GM23338 (cell line): ENCODE measurements at regions not wholly inside any gene's neighbourhood (a gene's known extent, or its start where the extent isn't known, plus 50 kb on each side); places are given as distances from the start of the nearest gene placed in this dataset.
A peak's percentile ranks its signal among the peaks of the same experiment; 100 is the strongest.

Experiments used
- ATAC-seq: fragments of 200-7000 bp; cut with Tn5 transposase; 3 replicates; pipeline ENCODE4 v1.9.1; 2020
- DNase-seq: peaks from one replicate; pipeline ENCODE4 v3.0.0-alpha.2; 2015; ENCODE audit warnings: low spot score
- H2AFZ ChIP-seq: fragments of 200-600 bp; sonication (generic); 2 replicates; pipeline ENCODE4 v1.8.0; 2016; ENCODE audit warnings: antibody characterized with exemption, mild to moderate bottlenecking, moderate library complexity
- H3F3A ChIP-seq: fragments of 200-600 bp; sonication (generic); replicated peaks from 2 replicates; pipeline ENCODE4 v1.8.0; 2017; ENCODE audit warnings: antibody characterized with exemption, mixed run types, low read depth
- H3K27ac ChIP-seq: fragments of 200-600 bp; sonication (generic); 2 replicates; pipeline ENCODE4 v1.6.1; 2016; ENCODE audit warnings: low read depth
- H3K27me3 ChIP-seq: fragments of 200-600 bp; sonication (generic); 2 replicates; pipeline ENCODE4 v1.8.0; 2016; ENCODE audit warnings: mild to moderate bottlenecking, mixed run types, moderate library complexity; ENCODE audit not compliant: insufficient read depth
- H3K36me3 ChIP-seq: fragments of 200-600 bp; sonication (generic); 2 replicates; pipeline ENCODE4 v1.8.0; 2016; ENCODE audit warnings: mild to moderate bottlenecking; ENCODE audit not compliant: insufficient read depth
- H3K4me1 ChIP-seq: fragments of 200-600 bp; sonication (generic); 2 replicates; pipeline ENCODE4 v1.8.0; 2016; ENCODE audit warnings: mild to moderate bottlenecking, moderate library complexity; ENCODE audit not compliant: insufficient read depth
- H3K4me2 ChIP-seq: fragments of 200-600 bp; sonication (generic); 2 replicates; pipeline ENCODE4 v1.7.1; 2017; ENCODE audit warnings: mixed run types
- H3K4me3 ChIP-seq: fragments of 200-600 bp; sonication (generic); 2 replicates; pipeline ENCODE4 v1.6.1; 2016; ENCODE audit warnings: mixed run types
- H3K79me2 ChIP-seq: fragments of 200-600 bp; sonication (generic); replicated peaks from 2 replicates; pipeline ENCODE4 v1.8.0; 2017; ENCODE audit warnings: mild to moderate bottlenecking; ENCODE audit not compliant: insufficient read depth
- H3K9me2 ChIP-seq: fragments of 200-600 bp; sonication (generic); 2 replicates; pipeline ENCODE4 v1.8.0; 2017; ENCODE audit not compliant: insufficient read depth
- H4K20me1 ChIP-seq: fragments of 200-600 bp; sonication (generic); replicated peaks from 2 replicates; pipeline ENCODE4 v1.8.0; 2017; ENCODE audit warnings: mild to moderate bottlenecking; ENCODE audit not compliant: insufficient read depth
- H3K27ac Mint-ChIP-seq: 2 replicates; pipeline ENCODE4 v1.8.0; 2020; ENCODE audit warnings: inconsistent platforms, mild to moderate bottlenecking, moderate library complexity, mixed read lengths
- H3K27me3 Mint-ChIP-seq: 3 replicates; pipeline ENCODE4 v1.8.0; 2022; ENCODE audit warnings: low read depth, mild to moderate bottlenecking, moderate library complexity, mixed read lengths, inconsistent platforms; ENCODE audit not compliant: insufficient read depth, poor library complexity
- H3K36me3 Mint-ChIP-seq: 3 replicates; pipeline ENCODE4 v1.8.0; 2021; ENCODE audit warnings: low read depth, mild to moderate bottlenecking, inconsistent platforms, moderate library complexity, mixed read lengths
- H3K4me1 Mint-ChIP-seq: 3 replicates; pipeline ENCODE4 v1.8.0; 2020; ENCODE audit warnings: mild to moderate bottlenecking, inconsistent platforms, mixed read lengths
- H3K4me3 Mint-ChIP-seq: 3 replicates; pipeline ENCODE4 v1.8.0; 2021; ENCODE audit warnings: moderate library complexity, mild to moderate bottlenecking, inconsistent platforms, mixed read lengths
- H3K9me3 Mint-ChIP-seq: 3 replicates; pipeline ENCODE4 v1.8.0; 2020; ENCODE audit warnings: moderate library complexity, mild to moderate bottlenecking, inconsistent platforms, mixed read lengths
- CREB1 ChIP-seq: fragments of 250-450 bp; sonication (Bioruptor Pico); IDR thresholded peaks from 2 replicates; pipeline ENCODE4 v1.5.0; 2020; ENCODE audit warnings: low read depth, mild to moderate bottlenecking, moderate library complexity
- CTCF ChIP-seq, 2 experiments: fragments of 200-600 bp in 1 of 2; sonication (generic) in 1 of 2; conservative IDR thresholded peaks; 2 replicates each; pipeline versions ENCODE4 v1.5.1 to v1.6.1; 2016 to 2017; ENCODE audit warnings: antibody characterized with exemption in 2 of 2, low read depth in 2 of 2, mild to moderate bottlenecking in 2 of 2, moderate library complexity in 1 of 2
- ETS1 ChIP-seq: IDR thresholded peaks from 2 replicates; pipeline ENCODE4 v1.6.1; 2016; ENCODE audit warnings: antibody characterized with exemption
- EZH2 ChIP-seq: fragments of 200-600 bp; sonication (generic); IDR thresholded peaks from one replicate; pipeline ENCODE4 v1.8.0; 2017; ENCODE audit warnings: antibody characterized with exemption, mild to moderate bottlenecking, low read depth; ENCODE audit not compliant: unreplicated experiment
- EZH2phosphoT487 ChIP-seq: fragments of 200-600 bp; sonication (generic); IDR thresholded peaks from one replicate; pipeline ENCODE4 v1.8.1; 2018; ENCODE audit warnings: antibody characterized with exemption; ENCODE audit not compliant: unreplicated experiment
- JUNB ChIP-seq: IDR thresholded peaks from one replicate; pipeline ENCODE4 v1.6.1; 2016; ENCODE audit warnings: antibody characterized with exemption; ENCODE audit not compliant: unreplicated experiment
- NANOG ChIP-seq: IDR thresholded peaks from 2 replicates; pipeline ENCODE4 v1.6.1; 2016; ENCODE audit warnings: antibody characterized with exemption, borderline replicate concordance
- POLR2AphosphoS5 ChIP-seq: IDR thresholded peaks from 2 replicates; pipeline ENCODE4 v1.6.1; 2016; ENCODE audit warnings: antibody characterized with exemption, low read depth
- STAT1 ChIP-seq: IDR thresholded peaks from one replicate; pipeline ENCODE4 v1.6.1; 2016; ENCODE audit warnings: antibody characterized with exemption; ENCODE audit not compliant: unreplicated experiment
- ZNF114 ChIP-seq: fragments of 250-450 bp; sonication (Bioruptor Pico); IDR thresholded peaks from 2 replicates; pipeline ENCODE4 v1.5.0; 2020; ENCODE audit warnings: mild to moderate bottlenecking, moderate library complexity
- ZNF331 ChIP-seq: fragments of 250-450 bp; sonication (Bioruptor Pico); IDR thresholded peaks from 2 replicates; pipeline ENCODE4 v1.5.0; 2020; ENCODE audit warnings: low read depth, mild to moderate bottlenecking, moderate library complexity
- TF ChIP-seq, protein P1 (sequence below): fragments of 250-450 bp; sonication (Bioruptor Pico); IDR thresholded peaks from 2 replicates; pipeline ENCODE4 v1.5.0; 2020; ENCODE audit warnings: mild to moderate bottlenecking, moderate library complexity
- TF ChIP-seq, protein P2 (sequence below): IDR thresholded peaks from one replicate; pipeline ENCODE4 v1.6.1; 2018; ENCODE audit warnings: antibody characterized with exemption; ENCODE audit not compliant: unreplicated experiment

- no peaks in the 10 kb centered on the region for H3K4me1 ChIP-seq
- no peak overlapping the region for H3K4me3 ChIP-seq
- H3K27ac ChIP-seq: no peak overlapping the region
- Mint-ChIP-seq H3K4me1 (peaks cover 2% of the 10 kb centered on the region), H3K36me3 (peaks cover 1% of the 10 kb centered on the region; the same call in 1 of the 3 replicates), H3K9me3 (peaks cover 3% of the 10 kb centered on the region; the same call in 2 of the 3 replicates), H3K4me3 (no peak overlapping the region), H3K27me3 (peaks cover 11% of the 10 kb centered on the region), H3K27ac (no peak overlapping the region)
- no peak overlapping the region for H3K4me2 ChIP-seq
- DNase-seq (peak; percentile 61), ATAC-seq (peak; percentile 46)
- no peaks in the 10 kb centered on the region for H4K20me1 ChIP-seq
- peaks cover 10% of the 10 kb centered on the region for H3K9me2 ChIP-seq
- no peaks in the 10 kb centered on the region for H3F3A ChIP-seq
- TF ChIP-seq POLR2AphosphoS5: no peak
- TF ChIP-seq JUNB: no peak
- no peak for TF ChIP-seq CTCF (conservative IDR thresholded peaks at IDR 0.05; ENCODE audit: low read depth in 2 of 2)
- TF ChIP-seq ETS1: no peak
- TF ChIP-seq, protein P1, sequence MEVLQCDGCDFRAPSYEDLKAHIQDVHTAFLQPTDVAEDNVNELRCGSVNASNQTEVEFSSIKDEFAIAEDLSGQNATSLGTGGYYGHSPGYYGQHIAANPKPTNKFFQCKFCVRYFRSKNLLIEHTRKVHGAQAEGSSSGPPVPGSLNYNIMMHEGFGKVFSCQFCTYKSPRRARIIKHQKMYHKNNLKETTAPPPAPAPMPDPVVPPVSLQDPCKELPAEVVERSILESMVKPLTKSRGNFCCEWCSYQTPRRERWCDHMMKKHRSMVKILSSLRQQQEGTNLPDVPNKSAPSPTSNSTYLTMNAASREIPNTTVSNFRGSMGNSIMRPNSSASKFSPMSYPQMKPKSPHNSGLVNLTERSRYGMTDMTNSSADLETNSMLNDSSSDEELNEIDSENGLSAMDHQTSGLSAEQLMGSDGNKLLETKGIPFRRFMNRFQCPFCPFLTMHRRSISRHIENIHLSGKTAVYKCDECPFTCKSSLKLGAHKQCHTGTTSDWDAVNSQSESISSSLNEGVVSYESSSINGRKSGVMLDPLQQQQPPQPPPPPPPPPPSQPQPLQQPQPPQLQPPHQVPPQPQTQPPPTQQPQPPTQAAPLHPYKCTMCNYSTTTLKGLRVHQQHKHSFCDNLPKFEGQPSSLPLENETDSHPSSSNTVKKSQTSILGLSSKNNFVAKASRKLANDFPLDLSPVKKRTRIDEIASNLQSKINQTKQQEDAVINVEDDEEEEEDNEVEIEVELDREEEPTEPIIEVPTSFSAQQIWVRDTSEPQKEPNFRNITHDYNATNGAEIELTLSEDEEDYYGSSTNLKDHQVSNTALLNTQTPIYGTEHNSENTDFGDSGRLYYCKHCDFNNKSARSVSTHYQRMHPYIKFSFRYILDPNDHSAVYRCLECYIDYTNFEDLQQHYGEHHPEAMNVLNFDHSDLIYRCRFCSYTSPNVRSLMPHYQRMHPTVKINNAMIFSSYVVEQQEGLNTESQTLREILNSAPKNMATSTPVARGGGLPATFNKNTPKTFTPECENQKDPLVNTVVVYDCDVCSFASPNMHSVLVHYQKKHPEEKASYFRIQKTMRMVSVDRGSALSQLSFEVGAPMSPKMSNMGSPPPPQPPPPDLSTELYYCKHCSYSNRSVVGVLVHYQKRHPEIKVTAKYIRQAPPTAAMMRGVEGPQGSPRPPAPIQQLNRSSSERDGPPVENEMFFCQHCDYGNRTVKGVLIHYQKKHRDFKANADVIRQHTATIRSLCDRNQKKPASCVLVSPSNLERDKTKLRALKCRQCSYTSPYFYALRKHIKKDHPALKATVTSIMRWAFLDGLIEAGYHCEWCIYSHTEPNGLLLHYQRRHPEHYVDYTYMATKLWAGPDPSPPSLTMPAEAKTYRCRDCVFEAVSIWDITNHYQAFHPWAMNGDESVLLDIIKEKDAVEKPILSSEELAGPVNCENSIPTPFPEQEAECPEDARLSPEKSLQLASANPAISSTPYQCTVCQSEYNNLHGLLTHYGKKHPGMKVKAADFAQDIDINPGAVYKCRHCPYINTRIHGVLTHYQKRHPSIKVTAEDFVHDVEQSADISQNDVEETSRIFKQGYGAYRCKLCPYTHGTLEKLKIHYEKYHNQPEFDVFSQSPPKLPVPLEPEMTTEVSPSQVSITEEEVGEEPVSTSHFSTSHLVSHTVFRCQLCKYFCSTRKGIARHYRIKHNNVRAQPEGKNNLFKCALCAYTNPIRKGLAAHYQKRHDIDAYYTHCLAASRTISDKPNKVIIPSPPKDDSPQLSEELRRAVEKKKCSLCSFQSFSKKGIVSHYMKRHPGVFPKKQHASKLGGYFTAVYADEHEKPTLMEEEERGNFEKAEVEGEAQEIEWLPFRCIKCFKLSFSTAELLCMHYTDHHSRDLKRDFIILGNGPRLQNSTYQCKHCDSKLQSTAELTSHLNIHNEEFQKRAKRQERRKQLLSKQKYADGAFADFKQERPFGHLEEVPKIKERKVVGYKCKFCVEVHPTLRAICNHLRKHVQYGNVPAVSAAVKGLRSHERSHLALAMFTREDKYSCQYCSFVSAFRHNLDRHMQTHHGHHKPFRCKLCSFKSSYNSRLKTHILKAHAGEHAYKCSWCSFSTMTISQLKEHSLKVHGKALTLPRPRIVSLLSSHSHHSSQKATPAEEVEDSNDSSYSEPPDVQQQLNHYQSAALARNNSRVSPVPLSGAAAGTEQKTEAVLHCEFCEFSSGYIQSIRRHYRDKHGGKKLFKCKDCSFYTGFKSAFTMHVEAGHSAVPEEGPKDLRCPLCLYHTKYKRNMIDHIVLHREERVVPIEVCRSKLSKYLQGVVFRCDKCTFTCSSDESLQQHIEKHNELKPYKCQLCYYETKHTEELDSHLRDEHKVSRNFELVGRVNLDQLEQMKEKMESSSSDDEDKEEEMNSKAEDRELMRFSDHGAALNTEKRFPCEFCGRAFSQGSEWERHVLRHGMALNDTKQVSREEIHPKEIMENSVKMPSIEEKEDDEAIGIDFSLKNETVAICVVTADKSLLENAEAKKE (CRISPR knock-in tag): no peak
- no peak for TF ChIP-seq ZNF331 (CRISPR knock-in tag)
- TF ChIP-seq, protein P2, sequence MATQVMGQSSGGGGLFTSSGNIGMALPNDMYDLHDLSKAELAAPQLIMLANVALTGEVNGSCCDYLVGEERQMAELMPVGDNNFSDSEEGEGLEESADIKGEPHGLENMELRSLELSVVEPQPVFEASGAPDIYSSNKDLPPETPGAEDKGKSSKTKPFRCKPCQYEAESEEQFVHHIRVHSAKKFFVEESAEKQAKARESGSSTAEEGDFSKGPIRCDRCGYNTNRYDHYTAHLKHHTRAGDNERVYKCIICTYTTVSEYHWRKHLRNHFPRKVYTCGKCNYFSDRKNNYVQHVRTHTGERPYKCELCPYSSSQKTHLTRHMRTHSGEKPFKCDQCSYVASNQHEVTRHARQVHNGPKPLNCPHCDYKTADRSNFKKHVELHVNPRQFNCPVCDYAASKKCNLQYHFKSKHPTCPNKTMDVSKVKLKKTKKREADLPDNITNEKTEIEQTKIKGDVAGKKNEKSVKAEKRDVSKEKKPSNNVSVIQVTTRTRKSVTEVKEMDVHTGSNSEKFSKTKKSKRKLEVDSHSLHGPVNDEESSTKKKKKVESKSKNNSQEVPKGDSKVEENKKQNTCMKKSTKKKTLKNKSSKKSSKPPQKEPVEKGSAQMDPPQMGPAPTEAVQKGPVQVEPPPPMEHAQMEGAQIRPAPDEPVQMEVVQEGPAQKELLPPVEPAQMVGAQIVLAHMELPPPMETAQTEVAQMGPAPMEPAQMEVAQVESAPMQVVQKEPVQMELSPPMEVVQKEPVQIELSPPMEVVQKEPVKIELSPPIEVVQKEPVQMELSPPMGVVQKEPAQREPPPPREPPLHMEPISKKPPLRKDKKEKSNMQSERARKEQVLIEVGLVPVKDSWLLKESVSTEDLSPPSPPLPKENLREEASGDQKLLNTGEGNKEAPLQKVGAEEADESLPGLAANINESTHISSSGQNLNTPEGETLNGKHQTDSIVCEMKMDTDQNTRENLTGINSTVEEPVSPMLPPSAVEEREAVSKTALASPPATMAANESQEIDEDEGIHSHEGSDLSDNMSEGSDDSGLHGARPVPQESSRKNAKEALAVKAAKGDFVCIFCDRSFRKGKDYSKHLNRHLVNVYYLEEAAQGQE: no peak
- no peak for TF ChIP-seq EZH2phosphoT487
- TF ChIP-seq STAT1: no peak
- no peak for TF ChIP-seq CREB1
- no peak for TF ChIP-seq NANOG
- TF ChIP-seq EZH2: no peak
- no peak for TF ChIP-seq ZNF114 (CRISPR knock-in tag)
- no peaks in the 10 kb centered on the region for H3K36me3 ChIP-seq
- no peaks in the 10 kb centered on the region for H3K79me2 ChIP-seq
- H3K27me3 ChIP-seq: no peaks in the 10 kb centered on the region
- no peak overlapping the region for H2AFZ ChIP-seq
These were observed 52.5 kb upstream of the GRPEL1 start for GRCh38 chr4:7120341-7120740.
